Cardiac fibroblast (primary cell): ENCODE measurements at regions not wholly inside any gene's neighbourhood (a gene's known extent, or its start where the extent isn't known, plus 50 kb on each side); places are given as distances from the start of the nearest gene placed in this dataset.

Experiments used
- DNase-seq, 2 donors: peaks; one replicate each; pipeline versions ENCODE4 v3.0.0 to v3.0.0-alpha.2; 2010; ENCODE audit warnings: low read depth in 2 of 2
- H3K4me3 ChIP-seq, 2 donors: replicated peaks in 1 of 2; 1 replicate in 1 of 2; 2 replicates in 1 of 2; pipeline ENCODE4 v1.5.1; 2011; ENCODE audit warnings: low read depth in 2 of 2, low read length in 2 of 2, mild to moderate bottlenecking in 2 of 2, moderate library complexity in 1 of 2
- CTCF ChIP-seq: IDR thresholded peaks from one replicate; pipeline ENCODE4 v1.5.1; 2011; ENCODE audit warnings: low read depth, mild to moderate bottlenecking, low read length, inconsistent platforms

GRCh38 chr21:21788591-21788990 is 790.4 kb downstream of the NCAM2 start:
- peak in 1 of 2 donors; percentile 39 for DNase-seq
- no peak overlapping the region for H3K4me3 ChIP-seq
- no peak for TF ChIP-seq CTCF

- TF ChIP-seq CTCF, result no peak
- DNase-seq, result no peak
- no peak overlapping the region for H3K4me3 ChIP-seq
Observed at GRCh38 chr21:21801921-21802320, 803.7 kb downstream of the NCAM2 start.

GRCh38 chr21:21806711-21807597 is 808.7 kb downstream of the NCAM2 start:
- TF ChIP-seq CTCF, result no peak
- no peak for DNase-seq
- no peak overlapping the region for H3K4me3 ChIP-seq

GRCh38 chr21:21807598-21807903 is 809.3 kb downstream of the NCAM2 start:
- TF ChIP-seq CTCF, result no peak
- DNase-seq, result peak in 1 of 2 donors; percentile 8
- H3K4me3 ChIP-seq, result no peak overlapping the region

- TF ChIP-seq CTCF, result no peak
- DNase-seq, result no peak
Observed at GRCh38 chr21:21813289-21813688, 815.1 kb downstream of the NCAM2 start.

GRCh38 chr21:21813934-21814333 is 815.7 kb downstream of the NCAM2 start:
- DNase-seq, result no peak
- H3K4me3 ChIP-seq, result no peak overlapping the region
- no peak for TF ChIP-seq CTCF

More at GRCh38 chr21:21813289-21813688, 815.1 kb downstream of the NCAM2 start:
- H3K4me3 ChIP-seq, result no peak overlapping the region
